ENCODE measurements at regions not wholly inside any gene's neighbourhood (a gene's known extent, or its start where the extent isn't known, plus 50 kb on each side); places are given as distances from the start of the nearest gene placed in this dataset.

DNA sequence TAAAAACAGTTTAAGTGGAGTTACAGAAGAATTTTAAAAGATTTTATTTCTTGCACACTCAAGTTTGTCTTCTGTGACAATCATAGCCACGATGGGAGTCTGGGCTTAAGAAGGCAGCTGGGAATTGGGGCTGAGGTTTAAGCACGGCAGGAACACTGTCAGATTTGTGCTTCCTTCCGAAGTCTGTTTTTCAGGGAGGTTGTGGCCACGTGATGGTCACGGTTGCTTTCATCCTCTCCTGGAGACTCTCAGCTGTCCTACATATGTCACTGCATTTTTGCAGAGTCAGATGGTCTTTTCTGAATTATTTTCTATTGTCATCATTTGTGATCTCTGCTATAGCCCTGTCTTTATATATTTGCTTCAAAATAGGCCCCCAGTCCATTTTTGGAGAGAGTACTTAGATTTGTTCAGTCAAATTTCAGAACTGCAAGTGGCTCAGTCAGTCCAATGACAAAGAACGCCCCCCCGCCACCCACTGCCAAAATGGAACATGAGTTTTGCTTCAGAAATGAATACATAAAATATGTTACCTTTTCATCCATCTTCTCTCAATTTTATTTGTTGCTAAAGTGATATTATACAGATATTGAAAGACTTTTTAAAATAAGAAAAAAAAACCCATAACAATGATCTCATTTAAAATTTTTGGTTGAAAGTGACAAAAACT is 111.8 kb upstream of the ZFP64 start:
- no peak for TF ChIP-seq CTCF (conservative IDR thresholded peaks at IDR 0.05; ENCODE audit: low read depth, low read length)
- no peak for TF ChIP-seq EZH2 (IDR thresholded peaks at IDR 0.05; ENCODE audit: low read length, unreplicated experiment)
